ENCODE measurements at regions not wholly inside any gene's neighbourhood (a gene's known extent, or its start where the extent isn't known, plus 50 kb on each side); places are given as distances from the start of the nearest gene placed in this dataset.

GRCh38 chr15:94019062-94019461 lies 212.3 kb upstream of the MCTP2 start:
- TF ChIP-seq, protein P1, sequence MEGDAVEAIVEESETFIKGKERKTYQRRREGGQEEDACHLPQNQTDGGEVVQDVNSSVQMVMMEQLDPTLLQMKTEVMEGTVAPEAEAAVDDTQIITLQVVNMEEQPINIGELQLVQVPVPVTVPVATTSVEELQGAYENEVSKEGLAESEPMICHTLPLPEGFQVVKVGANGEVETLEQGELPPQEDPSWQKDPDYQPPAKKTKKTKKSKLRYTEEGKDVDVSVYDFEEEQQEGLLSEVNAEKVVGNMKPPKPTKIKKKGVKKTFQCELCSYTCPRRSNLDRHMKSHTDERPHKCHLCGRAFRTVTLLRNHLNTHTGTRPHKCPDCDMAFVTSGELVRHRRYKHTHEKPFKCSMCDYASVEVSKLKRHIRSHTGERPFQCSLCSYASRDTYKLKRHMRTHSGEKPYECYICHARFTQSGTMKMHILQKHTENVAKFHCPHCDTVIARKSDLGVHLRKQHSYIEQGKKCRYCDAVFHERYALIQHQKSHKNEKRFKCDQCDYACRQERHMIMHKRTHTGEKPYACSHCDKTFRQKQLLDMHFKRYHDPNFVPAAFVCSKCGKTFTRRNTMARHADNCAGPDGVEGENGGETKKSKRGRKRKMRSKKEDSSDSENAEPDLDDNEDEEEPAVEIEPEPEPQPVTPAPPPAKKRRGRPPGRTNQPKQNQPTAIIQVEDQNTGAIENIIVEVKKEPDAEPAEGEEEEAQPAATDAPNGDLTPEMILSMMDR (IDR thresholded peaks at IDR 0.05), result no peak
- no peak for TF ChIP-seq ATF6 (CRISPR knock-in tag; IDR thresholded peaks at IDR 0.05)
